ENCODE measurements at regions not wholly inside any gene's neighbourhood (a gene's known extent, or its start where the extent isn't known, plus 50 kb on each side); places are given as distances from the start of the nearest gene placed in this dataset.

DNA sequence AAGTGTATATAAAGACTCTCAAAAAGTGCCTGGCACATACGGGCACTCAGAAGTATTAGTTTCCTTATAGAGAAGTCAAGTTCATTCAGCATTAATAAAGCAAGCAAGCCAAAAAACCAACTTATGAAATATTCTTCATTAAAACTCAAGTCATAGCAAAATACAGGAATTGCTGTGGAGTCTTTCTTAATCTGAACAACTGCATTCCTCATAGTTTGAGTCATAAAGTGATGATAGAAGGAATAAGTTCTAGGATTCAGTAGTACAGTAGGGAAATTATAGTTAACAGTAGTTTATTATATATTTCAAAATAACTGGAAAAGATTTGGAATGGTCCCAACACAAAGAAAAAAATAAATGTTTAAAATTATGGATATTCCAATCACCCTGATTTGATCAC, 200.3 kb downstream of the C11orf91 start:
- H3K9me3 ChIP-seq (ENCODE audit: control extremely low read depth in 1 of 5, control insufficient read depth in 4 of 5, insufficient read depth in 2 of 5, low read depth in 1 of 5, low read length in 4 of 5), result no peaks in the 10 kb centered on the region
- DNase-seq, result no peak
- H3K27ac ChIP-seq (ENCODE audit: insufficient read depth in 1 of 2, low read depth in 1 of 2, low read length in 2 of 2, poor library complexity in 1 of 2, severe bottlenecking in 2 of 2), result no peak overlapping the region
- H3K36me3 ChIP-seq (ENCODE audit: control insufficient read depth in 4 of 4, insufficient read depth in 4 of 4, low read length in 3 of 4), result no peaks in the 10 kb centered on the region
- H3K4me1 ChIP-seq (ENCODE audit: control extremely low read depth in 1 of 4, control insufficient read depth in 4 of 4, insufficient read depth in 4 of 4, low read length in 3 of 4), result no peaks in the 10 kb centered on the region
- no peak overlapping the region for H3K4me3 ChIP-seq (ENCODE audit: control insufficient read depth in 1 of 7, extremely low read depth in 1 of 7, insufficient read depth in 4 of 7, low read depth in 2 of 7, low read length in 6 of 7)
- WGBS (ENCODE audit: insufficient coverage), result no CpG with 5 or more reads among the region's 1 CpG
- H3K27me3 ChIP-seq (replicated peaks in 2 of 5; ENCODE audit: control insufficient read depth in 4 of 5, insufficient read depth in 5 of 5, low read length in 4 of 5), result peaks cover 0 to 4% (median 3%) of the 10 kb centered on the region in 5 experiments
- ChIA-PET CTCF (no interaction called here), POLR2A (no interaction called here)

DNA sequence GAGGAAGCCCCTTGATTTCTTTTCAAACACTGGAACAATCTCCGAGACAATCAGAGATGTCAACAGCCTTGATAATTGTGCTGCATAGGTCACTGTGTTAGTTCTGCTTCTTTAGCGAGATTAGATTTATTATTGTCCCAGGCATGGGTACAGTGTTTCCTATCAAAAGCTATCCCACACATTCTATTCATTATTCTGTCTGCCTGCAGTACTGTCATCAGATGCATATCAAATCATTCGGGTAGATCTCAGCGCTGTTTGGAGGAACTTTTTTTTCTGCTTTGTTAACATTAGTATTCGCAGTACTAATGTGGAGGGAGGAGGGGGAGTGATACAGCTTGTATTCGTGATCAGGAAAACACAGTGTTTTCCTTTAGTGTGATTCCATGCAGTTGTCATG, 208.0 kb downstream of the C11orf91 start:
- peaks cover 0 to 11% (median 4%) of the 10 kb centered on the region in 5 experiments for H3K27me3 ChIP-seq (replicated peaks in 2 of 5; ENCODE audit: control insufficient read depth in 4 of 5, insufficient read depth in 5 of 5, low read length in 4 of 5)
- H3K4me1 ChIP-seq (ENCODE audit: control extremely low read depth in 1 of 4, control insufficient read depth in 4 of 4, insufficient read depth in 4 of 4, low read length in 3 of 4), result no peaks in the 10 kb centered on the region
- CTCF ChIA-PET, result no interaction called here
- POLR2A ChIA-PET, result no interaction called here
- H3K9me3 ChIP-seq (ENCODE audit: control extremely low read depth in 1 of 5, control insufficient read depth in 4 of 5, insufficient read depth in 2 of 5, low read depth in 1 of 5, low read length in 4 of 5), result no peaks in the 10 kb centered on the region
- 82% methylated on average over 3 of the region's 6 CpGs for WGBS (ENCODE audit: insufficient coverage)
- H3K27ac ChIP-seq (ENCODE audit: insufficient read depth in 1 of 2, low read depth in 1 of 2, low read length in 2 of 2, poor library complexity in 1 of 2, severe bottlenecking in 2 of 2), result no peak overlapping the region
- no peaks in the 10 kb centered on the region for H3K36me3 ChIP-seq (ENCODE audit: control insufficient read depth in 4 of 4, insufficient read depth in 4 of 4, low read length in 3 of 4)
- no peak for DNase-seq
- H3K4me3 ChIP-seq (ENCODE audit: control insufficient read depth in 1 of 7, extremely low read depth in 1 of 7, insufficient read depth in 4 of 7, low read depth in 2 of 7, low read length in 6 of 7), result no peak overlapping the region

DNA sequence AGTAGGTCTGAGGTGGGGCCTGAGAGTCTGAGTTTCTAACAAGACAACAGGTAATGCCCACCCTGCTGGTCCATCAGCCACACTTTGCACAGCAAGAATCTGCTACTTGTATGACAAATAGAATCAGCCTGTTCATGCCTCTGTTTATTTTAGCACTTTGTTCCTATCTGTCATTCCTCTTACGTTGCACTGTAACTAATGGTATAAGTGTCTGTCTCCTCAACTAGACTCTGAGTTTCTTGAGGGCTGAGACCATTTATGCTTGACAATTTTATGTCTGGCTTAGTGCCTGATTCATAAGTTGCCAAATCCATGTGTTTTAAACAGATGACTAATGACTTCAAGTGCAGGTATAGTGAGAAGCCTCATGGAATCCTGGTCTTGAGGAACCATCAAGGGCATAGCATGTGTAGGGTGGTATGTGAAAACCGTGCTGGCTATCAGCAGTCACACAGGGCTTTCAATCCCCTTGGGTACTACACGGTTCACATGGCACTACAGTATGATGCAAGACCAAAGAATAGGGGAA, 209.7 kb downstream of the C11orf91 start:
- no peaks in the 10 kb centered on the region for H3K36me3 ChIP-seq (ENCODE audit: control insufficient read depth in 4 of 4, insufficient read depth in 4 of 4, low read length in 3 of 4)
- ChIA-PET CTCF (no interaction called here), POLR2A (no interaction called here)
- DNase-seq, result no peak
- H3K9me3 ChIP-seq (ENCODE audit: control extremely low read depth in 1 of 5, control insufficient read depth in 4 of 5, insufficient read depth in 2 of 5, low read depth in 1 of 5, low read length in 4 of 5), result peaks cover 0 to under 1% (median 0%) of the 10 kb centered on the region in 5 experiments
- WGBS (ENCODE audit: insufficient coverage), result 95% methylated on average over 3 of the region's 3 CpGs
- H3K27me3 ChIP-seq (replicated peaks in 2 of 5; ENCODE audit: control insufficient read depth in 4 of 5, insufficient read depth in 5 of 5, low read length in 4 of 5), result peaks cover 0 to 11% (median 2%) of the 10 kb centered on the region in 5 experiments
- no peak overlapping the region for H3K4me3 ChIP-seq (ENCODE audit: control insufficient read depth in 1 of 7, extremely low read depth in 1 of 7, insufficient read depth in 4 of 7, low read depth in 2 of 7, low read length in 6 of 7)
- H3K4me1 ChIP-seq (ENCODE audit: control extremely low read depth in 1 of 4, control insufficient read depth in 4 of 4, insufficient read depth in 4 of 4, low read length in 3 of 4), result no peaks in the 10 kb centered on the region
- no peak overlapping the region for H3K27ac ChIP-seq (ENCODE audit: insufficient read depth in 1 of 2, low read depth in 1 of 2, low read length in 2 of 2, poor library complexity in 1 of 2, severe bottlenecking in 2 of 2)

DNA sequence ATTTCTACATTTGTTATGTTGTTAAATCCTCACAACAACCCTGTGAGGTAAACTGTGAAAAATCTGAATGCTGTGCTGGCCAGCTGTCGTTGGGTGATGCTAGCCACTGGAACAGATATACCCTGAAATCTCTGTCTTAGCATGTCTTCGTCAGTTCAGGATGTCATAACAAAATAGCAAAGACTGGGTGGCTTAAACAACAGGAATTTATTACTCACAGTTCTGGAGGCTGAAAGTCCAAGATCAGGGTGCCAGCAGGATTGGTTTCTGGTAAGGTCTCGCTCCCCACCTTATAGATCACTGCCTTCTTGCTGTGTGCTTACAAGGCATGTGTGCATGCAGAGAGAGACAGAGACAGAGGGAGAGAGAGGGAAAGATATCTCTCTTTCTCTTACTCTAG, 211.7 kb downstream of the C11orf91 start:
- ChIA-PET POLR2A (no interaction called here), CTCF (no interaction called here)
- no peak for DNase-seq
- H3K27me3 ChIP-seq (replicated peaks in 2 of 5; ENCODE audit: control insufficient read depth in 4 of 5, insufficient read depth in 5 of 5, low read length in 4 of 5), result peaks cover 0 to 16% (median 0%) of the 10 kb centered on the region in 5 experiments
- peaks cover 0 to 2% (median 0%) of the 10 kb centered on the region in 5 experiments for H3K9me3 ChIP-seq (ENCODE audit: control extremely low read depth in 1 of 5, control insufficient read depth in 4 of 5, insufficient read depth in 2 of 5, low read depth in 1 of 5, low read length in 4 of 5)
- H3K36me3 ChIP-seq (ENCODE audit: control insufficient read depth in 4 of 4, insufficient read depth in 4 of 4, low read length in 3 of 4), result no peaks in the 10 kb centered on the region
- no peak overlapping the region for H3K4me3 ChIP-seq (ENCODE audit: control insufficient read depth in 1 of 7, extremely low read depth in 1 of 7, insufficient read depth in 4 of 7, low read depth in 2 of 7, low read length in 6 of 7)
- H3K27ac ChIP-seq (ENCODE audit: insufficient read depth in 1 of 2, low read depth in 1 of 2, low read length in 2 of 2, poor library complexity in 1 of 2, severe bottlenecking in 2 of 2), result no peak overlapping the region
- WGBS (ENCODE audit: insufficient coverage), result 56% methylated on average over 2 of the region's 3 CpGs
- no peaks in the 10 kb centered on the region for H3K4me1 ChIP-seq (ENCODE audit: control extremely low read depth in 1 of 4, control insufficient read depth in 4 of 4, insufficient read depth in 4 of 4, low read length in 3 of 4)

DNA sequence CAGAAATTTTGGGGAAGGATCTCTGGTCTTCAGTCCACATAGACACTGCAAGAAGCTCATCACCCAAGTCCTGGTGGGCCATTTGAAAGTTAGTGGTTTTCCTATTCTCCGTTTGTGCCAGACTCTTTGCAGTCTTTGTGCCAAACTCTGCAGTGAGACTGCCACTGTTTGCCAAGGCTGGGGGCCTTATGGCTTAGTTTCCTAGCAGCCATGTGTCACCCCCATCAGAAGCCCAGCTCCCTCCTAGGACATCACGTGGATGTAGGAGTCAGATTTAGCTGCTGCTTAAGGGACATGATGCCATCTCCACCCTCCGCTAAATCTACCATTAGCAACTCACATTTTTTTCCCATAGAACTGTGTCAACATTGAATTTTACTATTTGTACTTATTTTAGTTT, 220.0 kb downstream of the C11orf91 start:
- 67% methylated on average over 1 of the region's 3 CpGs for WGBS (ENCODE audit: insufficient coverage)
- POLR2A ChIA-PET, result no interaction called here
- Histone ChIP-seq H3K36me3 (ENCODE audit: control insufficient read depth in 4 of 4, insufficient read depth in 4 of 4, low read length in 3 of 4) (no peaks in the 10 kb centered on the region), H3K27me3 (replicated peaks in 2 of 5; ENCODE audit: control insufficient read depth in 4 of 5, insufficient read depth in 5 of 5, low read length in 4 of 5) (peaks cover 0 to 43% (median 14%) of the 10 kb centered on the region in 5 experiments), H3K27ac (ENCODE audit: insufficient read depth in 1 of 2, low read depth in 1 of 2, low read length in 2 of 2, poor library complexity in 1 of 2, severe bottlenecking in 2 of 2) (no peak overlapping the region), H3K4me1 (ENCODE audit: control extremely low read depth in 1 of 4, control insufficient read depth in 4 of 4, insufficient read depth in 4 of 4, low read length in 3 of 4) (no peaks in the 10 kb centered on the region), H3K4me3 (ENCODE audit: control insufficient read depth in 1 of 7, extremely low read depth in 1 of 7, insufficient read depth in 4 of 7, low read depth in 2 of 7, low read length in 6 of 7) (no peak overlapping the region), H3K9me3 (ENCODE audit: control extremely low read depth in 1 of 5, control insufficient read depth in 4 of 5, insufficient read depth in 2 of 5, low read depth in 1 of 5, low read length in 4 of 5) (no peaks in the 10 kb centered on the region)
- DNase-seq, result no peak
- CTCF ChIA-PET, result no interaction called here

DNA sequence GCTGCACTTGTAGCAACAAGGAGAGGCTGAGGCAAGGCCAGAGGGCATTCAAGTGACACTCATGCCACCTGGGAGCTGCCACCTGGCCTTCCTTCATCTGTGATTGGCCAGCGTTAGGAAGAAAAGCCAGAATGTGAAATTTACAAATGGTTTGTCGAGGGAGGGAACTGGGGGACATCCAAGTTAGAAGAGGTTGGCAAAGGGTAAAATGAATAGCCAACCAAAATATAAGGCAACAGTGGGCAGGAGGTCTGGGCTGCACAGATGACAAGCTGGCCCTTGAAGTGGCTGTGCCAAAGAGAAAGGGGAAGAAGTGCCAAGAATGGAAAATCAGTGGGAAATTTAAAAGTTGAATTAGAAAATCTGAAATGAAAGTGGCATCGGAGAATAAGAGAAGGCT, 221.4 kb downstream of the C11orf91 start:
- H3K9me3 ChIP-seq (ENCODE audit: control extremely low read depth in 1 of 5, control insufficient read depth in 4 of 5, insufficient read depth in 2 of 5, low read depth in 1 of 5, low read length in 4 of 5), result no peaks in the 10 kb centered on the region
- no peak for DNase-seq
- H3K4me3 ChIP-seq (ENCODE audit: control insufficient read depth in 1 of 7, extremely low read depth in 1 of 7, insufficient read depth in 4 of 7, low read depth in 2 of 7, low read length in 6 of 7), result no peak overlapping the region
- no peak overlapping the region for H3K27ac ChIP-seq (ENCODE audit: insufficient read depth in 1 of 2, low read depth in 1 of 2, low read length in 2 of 2, poor library complexity in 1 of 2, severe bottlenecking in 2 of 2)
- H3K27me3 ChIP-seq (replicated peaks in 2 of 5; ENCODE audit: control insufficient read depth in 4 of 5, insufficient read depth in 5 of 5, low read length in 4 of 5), result peaks cover 0 to 43% (median 17%) of the 10 kb centered on the region in 5 experiments
- no peaks in the 10 kb centered on the region for H3K4me1 ChIP-seq (ENCODE audit: control extremely low read depth in 1 of 4, control insufficient read depth in 4 of 4, insufficient read depth in 4 of 4, low read length in 3 of 4)
- H3K36me3 ChIP-seq (ENCODE audit: control insufficient read depth in 4 of 4, insufficient read depth in 4 of 4, low read length in 3 of 4), result no peaks in the 10 kb centered on the region
- WGBS (ENCODE audit: insufficient coverage), result 89% methylated on average over 3 of the region's 3 CpGs
- POLR2A ChIA-PET, result no interaction called here
- CTCF ChIA-PET, result no interaction called here

DNA sequence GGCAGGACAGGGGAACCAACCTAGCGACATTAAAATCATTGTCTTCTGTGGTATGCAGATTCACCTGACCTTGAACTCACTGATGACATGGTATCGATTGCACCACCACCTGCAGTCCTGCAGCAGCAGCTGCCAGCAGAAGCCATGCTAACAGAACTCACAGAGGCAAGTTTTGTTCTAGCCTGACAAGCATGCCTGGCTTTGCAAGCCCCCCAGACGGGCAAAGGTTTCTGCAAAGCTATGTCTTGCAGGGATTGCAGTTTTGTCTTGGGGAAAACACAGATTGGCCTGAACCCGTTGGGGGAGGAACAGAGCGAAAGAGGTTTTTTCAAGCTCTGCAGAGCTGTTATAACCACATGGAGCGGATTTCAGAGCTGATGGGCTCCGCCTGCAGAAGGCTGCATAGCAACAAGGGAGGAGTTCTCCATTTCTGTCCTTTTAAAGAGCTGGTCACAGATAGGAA, 221.0 kb downstream of the HIPK3 start:
- ChIA-PET CTCF (no interaction called here), POLR2A (no interaction called here)
- WGBS (ENCODE audit: insufficient coverage), result 60% methylated on average over 7 of the region's 7 CpGs
- DNase-seq, result no peak
- Histone ChIP-seq H3K27ac (ENCODE audit: insufficient read depth in 1 of 2, low read depth in 1 of 2, low read length in 2 of 2, poor library complexity in 1 of 2, severe bottlenecking in 2 of 2) (no peak overlapping the region), H3K9me3 (ENCODE audit: control extremely low read depth in 1 of 5, control insufficient read depth in 4 of 5, insufficient read depth in 2 of 5, low read depth in 1 of 5, low read length in 4 of 5) (no peaks in the 10 kb centered on the region), H3K4me3 (ENCODE audit: control insufficient read depth in 1 of 7, extremely low read depth in 1 of 7, insufficient read depth in 4 of 7, low read depth in 2 of 7, low read length in 6 of 7) (no peak overlapping the region), H3K36me3 (ENCODE audit: control insufficient read depth in 4 of 4, insufficient read depth in 4 of 4, low read length in 3 of 4) (no peaks in the 10 kb centered on the region), H3K4me1 (ENCODE audit: control extremely low read depth in 1 of 4, control insufficient read depth in 4 of 4, insufficient read depth in 4 of 4, low read length in 3 of 4) (no peaks in the 10 kb centered on the region), H3K27me3 (replicated peaks in 2 of 5; ENCODE audit: control insufficient read depth in 4 of 5, insufficient read depth in 5 of 5, low read length in 4 of 5) (peaks cover 0 to 43% (median 19%) of the 10 kb centered on the region in 5 experiments)
